HG03108 (cell line): ENCODE measurements at regions not wholly inside any gene's neighbourhood (a gene's known extent, or its start where the extent isn't known, plus 50 kb on each side); places are given as distances from the start of the nearest gene placed in this dataset.

Experiments
- ATAC-seq: cut with Tn5 transposase; IDR thresholded peaks from one replicate; pipeline ENCODE4 v1.9.1; 2021; ENCODE audit warnings: moderate library complexity; ENCODE audit not compliant: unreplicated experiment

- no peak for ATAC-seq
Measured at GRCh38 chr5:136699651-136700050, 334.3 kb upstream of the TRPC7 start.

- ATAC-seq, result no peak
Measured at GRCh38 chr5:136698970-136699369, 333.6 kb upstream of the TRPC7 start.

- ATAC-seq, result no peak
Measured at GRCh38 chr5:136694258-136694657, 328.9 kb upstream of the TRPC7 start.

- no peak for ATAC-seq
Measured at GRCh38 chr5:136689552-136689951, 324.2 kb upstream of the TRPC7 start.

- no peak for ATAC-seq
Measured at GRCh38 chr5:136686192-136686872, 321.0 kb upstream of the TRPC7 start.

GRCh38 chr5:136682986-136683385, 317.6 kb upstream of the TRPC7 start:
- no peak for ATAC-seq

GRCh38 chr5:136679233-136679632, 313.9 kb upstream of the TRPC7 start:
- no peak for ATAC-seq

- ATAC-seq, result no peak
Measured at GRCh38 chr5:136677217-136677616, 311.9 kb upstream of the TRPC7 start.

GRCh38 chr5:136676685-136677084, 311.3 kb upstream of the TRPC7 start:
- no peak for ATAC-seq

- no peak for ATAC-seq
Measured at GRCh38 chr5:136675769-136676168, 310.4 kb upstream of the TRPC7 start.

GRCh38 chr5:136674178-136674577, 308.8 kb upstream of the TRPC7 start:
- no peak for ATAC-seq

GRCh38 chr5:136667789-136668188, 302.4 kb upstream of the TRPC7 start:
- no peak for ATAC-seq

GRCh38 chr5:136666970-136667620, 301.8 kb upstream of the TRPC7 start:
- ATAC-seq, result no peak

GRCh38 chr5:136665331-136665730, 300.0 kb upstream of the TRPC7 start:
- no peak for ATAC-seq

GRCh38 chr5:136661026-136661425, 295.7 kb upstream of the TRPC7 start:
- no peak for ATAC-seq

GRCh38 chr5:136656811-136657210, 291.5 kb upstream of the TRPC7 start:
- ATAC-seq, result no peak

GRCh38 chr5:136655468-136655867, 290.1 kb upstream of the TRPC7 start:
- no peak for ATAC-seq

- ATAC-seq, result no peak
Measured at GRCh38 chr5:136646915-136647314, 281.6 kb upstream of the TRPC7 start.

- ATAC-seq, result no peak
Measured at GRCh38 chr5:136642976-136643375, 277.6 kb upstream of the TRPC7 start.

- ATAC-seq, result no peak
Measured at GRCh38 chr5:136639616-136640015, 274.3 kb upstream of the TRPC7 start.

GRCh38 chr5:136638084-136638483, 272.7 kb upstream of the TRPC7 start:
- ATAC-seq, result no peak

GRCh38 chr5:136636001-136636400, 270.7 kb upstream of the TRPC7 start:
- no peak for ATAC-seq

GRCh38 chr5:136631186-136631585, 265.8 kb upstream of the TRPC7 start:
- ATAC-seq, result no peak
